H9 (cell line): ENCODE measurements at regions not wholly inside any gene's neighbourhood (a gene's known extent, or its start where the extent isn't known, plus 50 kb on each side); places are given as distances from the start of the nearest gene placed in this dataset.

ENCODE experiments used
- DNase-seq: peaks from one replicate; pipeline ENCODE4 v3.0.0-alpha.2; 2017
- H2AFZ ChIP-seq: one replicate; pipeline ENCODE4 v1.6.1; 2013; ENCODE audit warnings: mild to moderate bottlenecking, low read length, control low read depth, moderate library complexity
- H2AK5ac ChIP-seq: 2 replicates; pipeline ENCODE4 v1.6.1; 2013; ENCODE audit warnings: low read length, control low read depth, mixed read lengths; ENCODE audit not compliant: insufficient read length
- H2BK120ac ChIP-seq: one replicate; pipeline ENCODE4 v1.6.1; 2013; ENCODE audit warnings: low read depth, mild to moderate bottlenecking, low read length, control low read depth, inconsistent platforms; ENCODE audit not compliant: poor library complexity, severe bottlenecking
- H2BK12ac ChIP-seq: 2 replicates; pipeline ENCODE4 v1.6.1; 2013; ENCODE audit warnings: low read length, control low read depth, mixed read lengths, low read depth; ENCODE audit not compliant: insufficient read length
- H2BK15ac ChIP-seq: 2 replicates; pipeline ENCODE4 v1.6.1; 2013; ENCODE audit warnings: low read depth, low read length, control low read depth
- H2BK20ac ChIP-seq: one replicate; pipeline ENCODE4 v1.6.1; 2013; ENCODE audit warnings: low read depth, mild to moderate bottlenecking, low read length, control low read depth, inconsistent platforms; ENCODE audit not compliant: poor library complexity, severe bottlenecking
- H2BK5ac ChIP-seq: 2 replicates; pipeline ENCODE4 v1.6.1; 2013; ENCODE audit warnings: low read length, control low read depth, mixed read lengths; ENCODE audit not compliant: insufficient read length
- H3K14ac ChIP-seq: 2 replicates; pipeline ENCODE4 v1.6.1; 2013; ENCODE audit warnings: low read length, control low read depth; ENCODE audit not compliant: insufficient read depth
- H3K18ac ChIP-seq: 2 replicates; pipeline ENCODE4 v1.6.1; 2013; ENCODE audit warnings: low read depth, mild to moderate bottlenecking, mixed read lengths, low read length, control low read depth; ENCODE audit not compliant: insufficient read length
- H3K23ac ChIP-seq: 2 replicates; pipeline ENCODE4 v1.6.1; 2013; ENCODE audit warnings: low read length, control low read depth, mixed read lengths, low read depth; ENCODE audit not compliant: insufficient read length
- H3K23me2 ChIP-seq: 2 replicates; pipeline ENCODE4 v1.6.1; 2013; ENCODE audit warnings: low read depth, mild to moderate bottlenecking, mixed read lengths, low read length, control low read depth; ENCODE audit not compliant: insufficient read length, poor library complexity, severe bottlenecking
- H3K27ac ChIP-seq: 2 replicates; pipeline ENCODE4 v1.5.1; 2013; ENCODE audit warnings: low read length, control low read depth, mixed read lengths, low read depth; ENCODE audit not compliant: insufficient read length
- H3K27me3 ChIP-seq: 2 replicates; pipeline ENCODE4 v1.6.1; 2013; ENCODE audit warnings: low read length, control low read depth, inconsistent platforms; ENCODE audit not compliant: insufficient read depth
- H3K4ac ChIP-seq: 2 replicates; pipeline ENCODE4 v1.6.1; 2013; ENCODE audit warnings: low read depth, mild to moderate bottlenecking, control low read depth, inconsistent platforms, low read length, moderate library complexity
- H3K4me1 ChIP-seq: 2 replicates; pipeline ENCODE4 v1.6.1; 2013; ENCODE audit warnings: low read length, control low read depth, inconsistent platforms; ENCODE audit not compliant: insufficient read depth
- H3K4me2 ChIP-seq: 2 replicates; pipeline ENCODE4 v1.6.1; 2013; ENCODE audit warnings: low read length, control low read depth, mixed read lengths; ENCODE audit not compliant: insufficient read length, insufficient read depth
- H3K56ac ChIP-seq: 2 replicates; pipeline ENCODE4 v1.6.1; 2013; ENCODE audit warnings: low read depth, mild to moderate bottlenecking, mixed read lengths, low read length, control low read depth; ENCODE audit not compliant: insufficient read length
- H3K79me1 ChIP-seq: 2 replicates; pipeline ENCODE4 v1.6.1; 2013; ENCODE audit warnings: low read depth, mild to moderate bottlenecking, moderate library complexity, low read length, control low read depth, inconsistent platforms; ENCODE audit not compliant: insufficient read depth, poor library complexity, severe bottlenecking
- H3K79me2 ChIP-seq: 2 replicates; pipeline ENCODE4 v1.6.1; 2013; ENCODE audit warnings: low read length, control low read depth, inconsistent platforms; ENCODE audit not compliant: insufficient read depth
- H3K9ac ChIP-seq: 2 replicates; pipeline ENCODE4 v1.6.1; 2013; ENCODE audit warnings: low read length, control low read depth, mixed read lengths; ENCODE audit not compliant: insufficient read length; ENCODE audit errors: extremely low read depth
- H3K9me3 ChIP-seq: one replicate; pipeline ENCODE4 v1.6.1; 2013; ENCODE audit warnings: low read depth, low read length, inconsistent platforms; ENCODE audit not compliant: control insufficient read depth
- H3T11ph ChIP-seq: one replicate; pipeline ENCODE4 v1.6.1; 2013; ENCODE audit warnings: mild to moderate bottlenecking, low read length, control low read depth, inconsistent platforms
- H4K20me1 ChIP-seq: one replicate; pipeline ENCODE4 v1.6.1; 2013; ENCODE audit not compliant: control insufficient read depth, insufficient read length, insufficient read depth
- H4K5ac ChIP-seq: 2 replicates; pipeline ENCODE4 v1.6.1; 2013; ENCODE audit warnings: low read depth, mild to moderate bottlenecking, mixed read lengths, low read length, control low read depth; ENCODE audit not compliant: insufficient read length
- H4K8ac ChIP-seq: replicated peaks from 2 replicates; pipeline ENCODE4 v1.6.1; 2013; ENCODE audit warnings: low read length, control low read depth, mixed read lengths, low read depth; ENCODE audit not compliant: insufficient read length
- H4K91ac ChIP-seq: 2 replicates; pipeline ENCODE4 v1.6.1; 2013; ENCODE audit warnings: low read depth, mild to moderate bottlenecking, moderate library complexity, mixed read lengths, low read length, control low read depth; ENCODE audit not compliant: insufficient read length
- H3K27ac Mint-ChIP-seq, 3 experiments: 2 replicates in 2 of 3; 3 replicates in 1 of 3; pipeline ENCODE4 v1.8.0; 2020 to 2021; ENCODE audit warnings: mixed read lengths in 3 of 3, mild to moderate bottlenecking in 1 of 3, moderate library complexity in 1 of 3
- H3K27me3 Mint-ChIP-seq: 2 replicates; pipeline ENCODE4 v1.8.0; 2021; ENCODE audit warnings: low read depth, mild to moderate bottlenecking, moderate library complexity, mixed read lengths
- H3K36me3 Mint-ChIP-seq, 3 experiments: 2 replicates in 2 of 3; 3 replicates in 1 of 3; pipeline ENCODE4 v1.8.0; 2020 to 2021; ENCODE audit warnings: low read depth in 3 of 3, mixed read lengths in 3 of 3; ENCODE audit not compliant: insufficient read depth in 1 of 3
- H3K4me1 Mint-ChIP-seq, 2 experiments: 2 replicates each; pipeline ENCODE4 v1.8.0; 2020; ENCODE audit warnings: mixed read lengths in 2 of 2
- H3K4me3 Mint-ChIP-seq, 2 experiments: 2 replicates in 1 of 2; 3 replicates in 1 of 2; pipeline ENCODE4 v1.8.0; 2020 to 2021; ENCODE audit warnings: mild to moderate bottlenecking in 2 of 2, mixed read lengths in 2 of 2, moderate library complexity in 1 of 2
- H3K9me3 Mint-ChIP-seq, 2 experiments: 2 replicates in 1 of 2; 3 replicates in 1 of 2; pipeline ENCODE4 v1.8.0; 2020; ENCODE audit warnings: mild to moderate bottlenecking in 2 of 2, mixed read lengths in 2 of 2, moderate library complexity in 1 of 2
- CTCF ChIP-seq: fragments of 200-600 bp; sonication (generic); conservative IDR thresholded peaks from 3 replicates; pipeline ENCODE4 v1.8.0; 2021; ENCODE audit warnings: antibody characterized with exemption, mild to moderate bottlenecking
- WGBS: extraction: QIAGEN DNeasy Blood & Tissue Kit; methylation state at CpG from one replicate; pipeline ENCODE4 v1.1.7; 2013; ENCODE audit warnings: missing lambda C conversion rate, low lambda C conversion rate, mixed read lengths; ENCODE audit not compliant: insufficient read length; ENCODE audit errors: extremely low coverage; 5-methylcytosine and 5-hydroxymethylcytosine counted together

DNA sequence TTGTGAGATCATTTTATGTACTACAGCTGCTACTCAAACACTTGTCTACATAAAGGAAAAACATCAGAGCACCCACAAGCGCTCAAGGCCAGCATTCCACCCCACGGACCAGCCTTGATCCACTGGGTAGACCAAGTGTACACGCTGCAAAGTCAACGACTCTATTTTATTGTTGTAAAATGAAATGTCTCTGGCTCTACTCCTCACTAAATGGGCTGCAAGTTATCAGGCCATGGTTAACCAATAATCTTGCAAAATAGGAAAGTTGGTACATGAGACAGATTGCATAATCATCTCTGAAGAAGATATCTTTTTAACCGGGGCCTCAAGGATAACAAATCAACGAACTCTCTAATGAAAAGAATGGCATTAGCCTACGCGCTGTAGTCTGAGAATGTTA is 69.9 kb upstream of the FOXN3 start:
- no peaks in the 10 kb centered on the region for H3K27me3 ChIP-seq
- H3K9me3 Mint-ChIP-seq: no peaks in the 10 kb centered on the region
- H2AFZ ChIP-seq: no peak overlapping the region
- no peak overlapping the region for H3K18ac ChIP-seq
- no peak for TF ChIP-seq CTCF
- no peaks in the 10 kb centered on the region for H4K20me1 ChIP-seq
- no peak overlapping the region for H4K91ac ChIP-seq
- no peak overlapping the region for H2BK5ac ChIP-seq
- H4K5ac ChIP-seq: no peak overlapping the region
- H3K27me3 Mint-ChIP-seq: no peaks in the 10 kb centered on the region
- H3K27ac Mint-ChIP-seq: peak overlapping the region in 1 of 3 experiments; percentile 23; a peak in 1 of 7 replicates
- no CpG with 5 or more reads among the region's 8 CpGs for WGBS
- H4K8ac ChIP-seq: no peak overlapping the region
- no peaks in the 10 kb centered on the region; the same call in 1 of the 2 replicates for H3K79me2 ChIP-seq
- H3K36me3 Mint-ChIP-seq: peaks cover 6 to 25% (median 8%) of the 10 kb centered on the region in 3 experiments; a peak in 5 of 7 replicates
- H3K56ac ChIP-seq: no peak overlapping the region
- H2BK15ac ChIP-seq: no peak overlapping the region
- H3K4me2 ChIP-seq: no peak overlapping the region
- H3K4me1 Mint-ChIP-seq: peaks cover 37 to 42% of the 10 kb centered on the region in 2 experiments
- no peak overlapping the region for H3T11ph ChIP-seq
- DNase-seq: no peak
- H3K4ac ChIP-seq: no peak overlapping the region
- H3K9me3 ChIP-seq: no peaks in the 10 kb centered on the region
- no peak overlapping the region for H3K14ac ChIP-seq
- no peak overlapping the region for H3K23ac ChIP-seq
- peaks cover 2% of the 10 kb centered on the region; the same call in 1 of the 2 replicates for H3K4me1 ChIP-seq
- no peak overlapping the region for H3K27ac ChIP-seq
- no peak overlapping the region for H2AK5ac ChIP-seq
- no peak overlapping the region for H2BK120ac ChIP-seq
- no peak overlapping the region for H3K9ac ChIP-seq
- no peaks in the 10 kb centered on the region for H3K79me1 ChIP-seq
- H3K4me3 Mint-ChIP-seq: no peak overlapping the region
- no peak overlapping the region for H2BK20ac ChIP-seq
- no peak overlapping the region for H2BK12ac ChIP-seq
- no peaks in the 10 kb centered on the region for H3K23me2 ChIP-seq
